Thyroid gland (tissue), 4 donors: ENCODE measurements at regions not wholly inside any gene's neighbourhood (a gene's known extent, or its start where the extent isn't known, plus 50 kb on each side); places are given as distances from the start of the nearest gene placed in this dataset.

Source experiments
- CTCF ChIP-seq, 6 experiments: fragments of 200-600 bp in 3 of 6; fragments of 450-650 bp in 3 of 6; sonication (generic) in 3 of 6; IDR thresholded peaks; one replicate each; pipeline ENCODE4 v1.5.1; 2016 to 2019; ENCODE audit warnings: antibody characterized with exemption in 6 of 6, mild to moderate bottlenecking in 2 of 6, inconsistent platforms in 1 of 6, moderate library complexity in 1 of 6
- POLR2A ChIP-seq, 2 donors: fragments of 450-650 bp; IDR thresholded peaks; one replicate each; pipeline ENCODE4 v1.6.1; 2017; ENCODE audit warnings: antibody characterized with exemption in 2 of 2, mild to moderate bottlenecking in 2 of 2, moderate library complexity in 1 of 2

- no peak for TF ChIP-seq POLR2A (IDR thresholded peaks at IDR 0.05)
- no peak for TF ChIP-seq CTCF (IDR thresholded peaks at IDR 0.05)
Observed at GRCh38 chr3:162195147-162195546, 698.5 kb downstream of the OTOL1 start.
